22Rv1 (cell line): ENCODE measurements at regions not wholly inside any gene's neighbourhood (a gene's known extent, or its start where the extent isn't known, plus 50 kb on each side); places are given as distances from the start of the nearest gene placed in this dataset.

ENCODE experiments used
- CTCF ChIP-seq: fragments of 450-650 bp; IDR thresholded peaks from 2 replicates; pipeline ENCODE4 v1.5.1; 2017; ENCODE audit warnings: mild to moderate bottlenecking
- ZFX ChIP-seq: fragments of 450-650 bp; IDR thresholded peaks from 2 replicates; pipeline ENCODE4 v1.6.1; 2017; ENCODE audit warnings: antibody characterized with exemption, borderline replicate concordance

GRCh38 chr1:64396817-64397216 is 73.1 kb upstream of the CACHD1 start:
- peak; percentile 10; the same call in 1 of the 2 replicates for TF ChIP-seq CTCF
- TF ChIP-seq ZFX = no peak
